SH-SY5Y (cell line): ENCODE measurements at regions not wholly inside any gene's neighbourhood (a gene's known extent, or its start where the extent isn't known, plus 50 kb on each side); places are given as distances from the start of the nearest gene placed in this dataset.

Experiments
- GATA2 ChIP-seq: IDR thresholded peaks from 2 replicates; pipeline ENCODE4 v1.6.1; 2011; ENCODE audit warnings: mild to moderate bottlenecking, low read depth, low read length
- GATA3 ChIP-seq: IDR thresholded peaks from 2 replicates; pipeline ENCODE4 v1.6.1; 2011; ENCODE audit warnings: low read depth, mild to moderate bottlenecking, low read length, moderate library complexity

GRCh38 chr14:31942166-31942841, 134.8 kb upstream of the ARHGAP5 start:
- TF ChIP-seq GATA2 (no peak), GATA3 (no peak)
